Pancreas (tissue), 10 donors: ENCODE measurements at regions not wholly inside any gene's neighbourhood (a gene's known extent, or its start where the extent isn't known, plus 50 kb on each side); places are given as distances from the start of the nearest gene placed in this dataset.
"Not testable (repeated sequence)": the region's sequence is repeated elsewhere in the genome, so short reads cannot be mapped to it uniquely, and the experiment has no call there.

Experiments used
- ATAC-seq, 4 donors: fragments of 200-7000 bp; cut with Tn5 transposase; one replicate each; pipeline versions ENCODE4 v1.8.0 to v1.9.1; 2020; ENCODE audit warnings: mild to moderate bottlenecking in 4 of 4, moderate library complexity in 4 of 4
- DNase-seq, 6 donors: peaks; one replicate each; pipeline ENCODE4 v3.0.0-alpha.2; 2020
- FAIRE-seq: peaks from 2 replicates; lab custom pipeline; 2012; peaks lifted over from hg19 to GRCh38; lab: Jason Lieb, UNC
- H3K27ac ChIP-seq, 4 donors: fragments of 200-600 bp; sonication (generic); 1 replicate in 3 of 4; 2 replicates in 1 of 4; pipeline versions ENCODE4 v1.5.0 to v1.8.0; 2020
- H3K27me3 ChIP-seq, 4 donors: fragments of 200-600 bp; one replicate each; pipeline ENCODE4 v1.8.0; 2021
- H3K36me3 ChIP-seq, 3 donors: fragments of 200-600 bp; sonication (generic) in 1 of 3; one replicate each; pipeline versions ENCODE4 v1.5.0 to v1.8.0; 2020 to 2021
- H3K4me1 ChIP-seq, 3 donors: fragments of 200-600 bp; one replicate each; pipeline ENCODE4 v1.8.0; 2021
- H3K4me3 ChIP-seq, 4 donors: fragments of 200-600 bp; sonication (generic) in 2 of 4; one replicate each; pipeline versions ENCODE4 v1.5.0 to v1.8.0; 2020 to 2021
- H3K9me3 ChIP-seq, 4 donors: fragments of 200-600 bp; one replicate each; pipeline ENCODE4 v1.8.0; 2021
- CTCF ChIP-seq, 4 donors: fragments of 200-600 bp; sonication (generic) in 3 of 4; IDR thresholded peaks; one replicate each; pipeline versions ENCODE4 v1.5.0 to v1.8.0; 2021; ENCODE audit warnings: antibody characterized with exemption in 4 of 4
- WGBS, 2 donors: extraction: QIAGEN DNeasy Blood & Tissue Kit; methylation state at CpG; one replicate each; pipeline ENCODE4 v1.1.7; 2013; 5-methylcytosine and 5-hydroxymethylcytosine counted together
- intact Hi-C, 3 donors: fragments of 100-400 bp; cut with DNase I; formaldehyde crosslinking; loops; one replicate each; pipeline versions ENCODE4 v1.11.1 to v1.14.2; 2022
- donor health status: healthy with polysubstance abuse.
- donor health status: DM: no; HTN: no; CAD: no; lungs with moderate emphysema.
- donor health status: DM: no; HTN: no; CAD: no.
- donor health status: control.
- donor health status: control.
- donor health status: Bipolar disorder and iron deficiency.
- donor health status: DM: yes; HTN: yes; CAD: no.
- donor health status: DM: no; HTN: no; CAD: no.
- donor health status: DM: no; HTN: no; CAD: no.
- donor health status: DM: yes; HTN: yes; CAD: no.

GRCh38 chr4:67412153-67412712, 133.1 kb downstream of the CENPC start:
- FAIRE-seq, H3K4me3 ChIP-seq, H3K27me3 ChIP-seq, H3K9me3 ChIP-seq, H3K27ac ChIP-seq, ATAC-seq, intact Hi-C loops, H3K36me3 ChIP-seq, DNase-seq, H3K4me1 ChIP-seq: not testable (repeated sequence)
- WGBS, 2 donors: 55 to 73% methylated on average over 15 of the region's 15 CpGs

- Histone ChIP-seq H3K27ac (no peak overlapping the region), H3K4me1 (no peaks in the 10 kb centered on the region), H3K4me3 (no peak overlapping the region), H3K27me3 (no peaks in the 10 kb centered on the region), H3K9me3 (no peaks in the 10 kb centered on the region), H3K36me3 (no peaks in the 10 kb centered on the region)
- intact Hi-C loops: no loop called here
- no peak for FAIRE-seq
- TF ChIP-seq CTCF (IDR thresholded peaks at IDR 0.05): no peak
- ATAC-seq: no peak
- DNase-seq: no peak
Observed at GRCh38 chr4:67403342-67403741, 142.0 kb downstream of the CENPC start.

GRCh38 chr4:67401902-67402301, 143.4 kb downstream of the CENPC start:
- Histone ChIP-seq H3K36me3 (no peaks in the 10 kb centered on the region), H3K4me1 (no peaks in the 10 kb centered on the region), H3K4me3 (no peak overlapping the region), H3K27me3 (no peaks in the 10 kb centered on the region), H3K9me3 (no peaks in the 10 kb centered on the region), H3K27ac (no peak overlapping the region)
- ATAC-seq: no peak
- DNase-seq: no peak
- intact Hi-C loops: no loop called here
- TF ChIP-seq CTCF (IDR thresholded peaks at IDR 0.05): no peak
- FAIRE-seq: no peak
- WGBS, 2 donors: 28 to 33% methylated on average over 1 of the region's 1 CpG

GRCh38 chr4:67397931-67398330, 147.4 kb downstream of the CENPC start:
- H3K36me3 ChIP-seq: no peaks in the 10 kb centered on the region
- TF ChIP-seq CTCF (IDR thresholded peaks at IDR 0.05): no peak
- ATAC-seq: no peak
- H3K27me3 ChIP-seq: no peaks in the 10 kb centered on the region
- H3K27ac ChIP-seq: no peak overlapping the region
- FAIRE-seq: no peak
- no peaks in the 10 kb centered on the region for H3K4me1 ChIP-seq
- no peak for DNase-seq
- no peak overlapping the region for H3K4me3 ChIP-seq
- intact Hi-C loops: no loop called here
- H3K9me3 ChIP-seq: no peaks in the 10 kb centered on the region

- FAIRE-seq (no peak), DNase-seq (no peak), ATAC-seq (no peak)
- Histone ChIP-seq H3K4me3 (no peak overlapping the region), H3K9me3 (no peaks in the 10 kb centered on the region), H3K27me3 (peaks cover 0 to 8% (median 0%) of the 10 kb centered on the region in 4 donors), H3K27ac (no peak overlapping the region), H3K4me1 (no peaks in the 10 kb centered on the region), H3K36me3 (no peaks in the 10 kb centered on the region)
- TF ChIP-seq CTCF (IDR thresholded peaks at IDR 0.05): no peak
- intact Hi-C loops: no loop called here
- WGBS, 2 donors: 59 to 62% methylated on average over 5 of the region's 5 CpGs
Observed at GRCh38 chr4:67397031-67397430, 148.3 kb downstream of the CENPC start.
